Fibroblast of skin of right quadriceps (primary cell): ENCODE measurements at regions not wholly inside any gene's neighbourhood (a gene's known extent, or its start where the extent isn't known, plus 50 kb on each side); places are given as distances from the start of the nearest gene placed in this dataset.

ENCODE experiments used
- DNase-seq: peaks from one replicate; pipeline ENCODE4 v3.0.0-alpha.2; 2013

DNA sequence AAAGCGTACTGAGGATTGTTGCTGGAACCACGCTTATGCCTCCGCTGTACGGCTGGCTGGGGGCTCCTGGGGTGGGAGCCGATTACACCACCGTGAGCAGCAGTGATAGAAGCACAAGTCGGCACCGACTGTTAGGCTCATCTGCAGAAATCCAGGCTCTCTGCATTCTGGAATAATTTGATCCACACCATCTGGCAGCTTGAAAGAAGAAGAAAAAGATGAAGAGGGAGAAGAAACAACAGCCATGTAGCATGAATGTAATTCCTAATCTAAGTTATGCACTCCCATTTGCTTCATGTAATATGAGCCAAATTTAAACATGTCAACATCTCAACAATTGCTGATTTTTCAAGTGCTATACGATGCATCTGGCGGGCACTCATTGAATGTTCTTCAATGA lies 84.6 kb upstream of the DHX15 start:
- no peak for DNase-seq

DNA sequence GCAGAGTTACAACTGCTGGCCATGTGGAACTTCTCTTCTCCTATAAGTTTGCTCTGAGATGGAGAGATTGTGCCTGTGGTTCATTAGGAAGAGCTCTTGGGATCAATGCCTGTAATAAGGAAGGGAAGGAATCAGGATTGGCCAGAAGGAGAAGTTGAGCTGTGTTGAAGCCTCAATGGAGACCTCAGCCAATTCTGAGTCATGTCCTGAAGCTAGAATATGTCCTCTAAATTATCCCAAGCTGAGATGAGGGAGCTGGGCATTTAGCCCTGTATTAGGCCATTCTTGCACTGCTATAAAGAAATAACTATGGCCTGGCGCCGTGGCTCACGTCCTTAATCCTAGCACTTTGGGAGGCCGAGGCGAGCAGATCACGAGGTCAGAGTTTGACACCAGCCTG lies 85.4 kb upstream of the DHX15 start:
- no peak for DNase-seq

DNA sequence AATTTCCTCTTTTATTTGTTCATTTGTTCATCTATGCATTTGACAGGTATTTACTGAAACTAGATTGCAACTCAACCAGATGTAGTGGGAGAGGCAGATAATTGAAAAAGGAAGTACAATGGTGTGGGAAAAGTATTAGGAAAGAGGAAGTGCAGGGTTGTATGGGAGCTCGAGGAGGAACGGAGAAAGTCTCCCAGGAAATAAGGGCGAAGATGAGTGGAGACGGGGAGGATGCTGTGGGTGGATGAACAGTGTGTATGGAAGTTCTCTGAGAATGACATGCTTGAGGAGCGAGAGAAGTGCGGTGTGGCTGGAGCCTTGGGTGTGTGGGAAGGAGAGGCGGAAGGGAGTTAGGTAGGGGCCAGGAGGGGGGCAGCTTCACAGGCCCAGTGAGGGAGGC lies 87.5 kb upstream of the DHX15 start:
- no peak for DNase-seq

DNA sequence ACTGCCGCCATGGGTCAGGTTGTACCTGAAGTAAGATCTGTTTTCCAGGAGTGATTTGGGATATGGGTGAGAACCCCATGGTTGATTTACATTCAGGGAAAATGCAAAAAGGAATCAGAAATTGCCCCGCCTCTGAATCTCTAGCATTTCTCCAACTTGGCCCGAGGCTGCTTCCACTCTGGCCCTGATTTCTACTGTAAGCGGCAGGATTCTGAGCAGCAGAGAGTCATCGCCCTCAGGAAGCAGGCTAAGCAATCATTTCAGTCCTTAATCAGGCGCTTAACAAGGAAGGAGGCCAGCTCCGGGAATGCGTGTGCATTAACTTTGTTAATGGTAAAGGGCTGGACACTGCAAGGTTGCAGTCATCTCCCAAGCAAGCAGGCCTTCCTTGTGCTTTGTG lies 88.5 kb upstream of the DHX15 start:
- DNase-seq, result no peak

DNA sequence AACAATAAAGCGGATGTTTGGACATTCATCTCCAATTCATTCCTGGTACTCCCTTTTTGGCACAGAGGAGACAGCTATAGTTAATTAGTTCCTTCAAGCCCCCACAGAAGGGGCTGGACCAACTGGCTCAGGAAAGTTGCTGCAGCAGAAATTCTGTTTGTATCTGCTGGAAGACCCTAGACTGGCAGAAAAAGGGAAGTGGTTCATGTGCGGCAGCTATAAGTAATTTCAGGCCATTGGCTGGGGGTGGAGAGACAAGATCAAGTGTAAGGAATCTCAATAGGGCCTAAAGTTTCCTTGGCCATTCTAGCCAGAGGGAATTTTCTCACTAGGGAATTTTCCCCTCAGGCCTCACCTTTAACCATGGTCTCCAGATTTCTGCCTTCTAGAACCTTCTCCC lies 89.9 kb upstream of the DHX15 start:
- no peak for DNase-seq

DNA sequence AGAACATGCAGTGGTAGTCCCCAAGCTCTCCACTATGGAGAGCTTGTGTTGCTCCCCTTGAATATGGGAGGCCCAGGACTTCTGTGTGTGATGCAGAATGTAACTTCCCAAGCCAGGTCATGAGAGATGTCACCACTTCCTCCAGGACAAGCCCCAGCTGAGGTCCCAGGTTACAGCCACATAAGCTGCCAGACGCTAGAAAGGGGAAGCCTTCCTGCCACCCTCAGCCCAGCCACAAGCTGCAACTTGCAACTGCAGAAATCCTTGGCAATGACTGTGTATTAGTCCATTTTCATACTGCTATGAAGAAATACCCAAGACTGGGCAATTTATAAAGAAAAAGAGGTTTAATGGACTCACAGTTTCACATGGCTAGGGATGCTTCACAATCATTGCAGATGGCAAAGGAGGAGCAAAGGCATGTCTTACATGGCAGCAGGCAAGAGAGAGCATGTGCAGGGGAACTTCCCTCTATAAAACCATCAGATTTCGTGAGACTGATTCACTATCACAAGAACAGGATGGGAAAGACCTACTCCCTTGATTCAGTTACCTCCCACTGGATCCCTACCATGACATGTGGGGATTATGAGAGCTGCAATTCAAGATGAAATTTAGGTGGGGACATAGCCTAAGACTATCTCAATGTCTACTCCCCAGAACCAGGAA lies 91.5 kb upstream of the DHX15 start:
- DNase-seq, result no peak

DNA sequence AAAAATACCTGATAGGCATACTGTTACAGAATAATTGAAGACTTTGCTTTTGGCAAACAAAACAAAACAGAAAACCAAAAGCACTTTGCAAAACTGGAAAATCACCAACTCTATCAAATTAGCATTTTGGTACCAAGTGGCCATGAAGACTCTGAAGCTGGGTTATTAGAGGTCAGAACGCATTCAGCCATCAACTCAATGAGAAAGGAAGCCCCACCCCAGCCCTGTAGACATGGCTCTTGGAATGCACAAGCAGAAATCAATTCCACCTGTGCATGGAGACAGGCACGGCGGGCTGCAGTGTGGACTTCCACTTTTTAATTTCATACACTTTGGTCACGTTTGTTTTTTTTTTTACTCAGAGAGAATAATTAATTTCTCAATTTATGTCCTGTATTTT lies 93.6 kb upstream of the DHX15 start:
- DNase-seq, result no peak

DNA sequence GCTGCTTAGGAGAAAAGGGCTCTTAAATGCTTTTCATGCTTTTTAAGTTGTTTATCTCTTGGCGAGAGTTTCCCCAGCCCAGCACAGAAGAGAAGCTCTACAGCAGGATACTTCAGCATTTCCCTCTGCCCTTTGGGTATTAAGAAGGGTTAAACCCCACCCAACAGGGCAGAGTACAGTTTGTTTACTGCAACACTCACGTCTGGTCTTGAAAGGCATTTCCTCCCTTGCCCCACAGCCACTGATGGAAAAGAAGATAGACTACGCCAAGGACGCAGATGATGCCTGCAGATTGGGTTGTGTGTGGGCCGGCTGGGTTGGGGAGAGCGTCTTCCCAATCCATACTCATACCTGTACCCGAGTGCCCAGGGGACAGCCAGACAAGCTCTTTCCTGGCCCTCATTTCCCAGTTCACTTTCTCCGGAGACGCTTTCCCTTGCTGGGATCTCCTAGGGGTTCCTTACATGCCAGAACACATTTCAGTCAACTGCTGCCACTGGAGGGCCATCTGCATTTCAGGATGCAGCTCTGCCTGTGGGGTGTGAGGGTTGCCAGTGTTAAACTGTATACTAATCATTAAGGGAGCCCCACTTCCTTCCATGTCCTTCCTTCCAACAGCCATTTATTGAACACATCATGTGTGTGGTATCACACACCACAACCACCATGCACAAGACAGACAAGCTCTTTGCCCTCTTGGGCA lies 96.5 kb upstream of the DHX15 start:
- DNase-seq, result no peak

DNA sequence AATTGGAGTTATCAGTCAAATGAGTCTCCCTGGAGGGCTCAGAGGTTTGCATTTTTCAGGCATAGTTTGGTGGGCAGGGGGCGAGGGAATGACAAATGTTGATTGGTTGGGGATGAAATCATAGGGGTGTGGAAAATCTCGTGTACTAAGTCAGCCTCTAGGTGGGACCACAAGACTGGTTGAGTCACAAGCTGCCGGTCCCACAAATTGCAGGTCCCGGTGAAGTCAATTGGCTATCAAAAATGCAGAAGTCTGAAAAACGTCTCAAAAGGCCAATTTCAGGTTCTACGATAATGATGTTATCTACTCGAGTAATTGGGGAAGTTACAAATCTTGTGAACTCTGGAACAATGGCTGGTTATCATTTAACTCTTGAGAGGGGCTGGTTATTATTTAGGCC lies 98.8 kb upstream of the DHX15 start:
- DNase-seq, result no peak

DNA sequence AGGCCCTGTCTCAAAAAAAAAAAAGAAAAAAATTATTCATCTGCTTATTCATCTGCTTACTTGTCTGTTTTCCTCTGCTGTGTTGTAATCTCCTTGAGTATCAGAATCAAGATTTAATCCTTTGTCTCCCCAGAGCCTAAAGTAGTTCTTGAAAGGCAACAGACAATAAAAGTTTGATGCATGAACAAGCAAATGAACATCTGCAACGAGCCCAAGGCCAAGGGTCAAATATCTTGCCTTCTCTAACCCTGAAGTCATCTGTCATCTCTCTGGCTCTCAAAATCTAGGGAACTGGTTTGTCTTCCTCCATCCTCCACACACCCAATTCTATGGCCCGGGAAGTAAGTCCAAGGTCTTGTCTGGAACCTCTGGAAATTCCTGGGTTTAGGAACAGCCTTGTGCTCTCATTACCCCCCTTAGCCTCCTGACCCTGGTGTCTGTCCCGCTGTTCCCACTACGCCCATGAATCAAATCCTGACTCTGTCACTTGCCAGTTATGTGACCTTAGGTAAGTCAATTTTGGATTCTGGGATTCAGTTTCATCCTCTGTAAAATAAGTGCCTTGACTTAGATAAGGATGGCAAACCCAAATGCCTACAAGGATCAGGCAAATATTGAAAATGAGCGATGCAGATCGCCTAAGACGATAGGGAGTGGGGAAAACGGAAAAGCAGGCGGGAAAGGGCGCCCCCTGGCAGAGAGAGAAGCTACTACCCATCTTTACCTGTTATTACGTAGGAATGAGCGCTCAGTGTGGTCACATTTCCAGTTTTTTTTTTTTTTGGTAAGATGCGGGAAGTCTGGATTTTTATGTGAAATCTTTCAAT lies 102.7 kb upstream of the DHX15 start:
- no peak for DNase-seq

DNA sequence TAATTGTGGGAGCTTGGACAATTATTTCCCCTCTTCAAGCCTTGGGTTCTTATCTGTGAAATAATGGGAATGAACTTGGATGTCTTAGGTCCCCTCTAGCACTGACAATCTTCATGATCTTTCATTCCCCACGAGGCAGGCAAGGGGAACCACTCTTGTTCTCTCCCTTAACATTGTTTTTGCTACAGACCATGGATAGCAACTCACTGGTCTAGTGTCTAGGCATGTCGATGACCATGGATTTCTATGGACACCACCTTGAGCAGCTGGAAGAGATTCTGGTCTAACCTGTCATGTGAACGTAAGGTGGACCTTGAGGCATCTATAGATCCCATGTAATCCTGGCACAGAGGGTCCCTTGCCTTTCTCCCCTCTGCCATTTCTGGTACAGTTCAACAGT lies 104.1 kb upstream of the DHX15 start:
- DNase-seq, result no peak

DNA sequence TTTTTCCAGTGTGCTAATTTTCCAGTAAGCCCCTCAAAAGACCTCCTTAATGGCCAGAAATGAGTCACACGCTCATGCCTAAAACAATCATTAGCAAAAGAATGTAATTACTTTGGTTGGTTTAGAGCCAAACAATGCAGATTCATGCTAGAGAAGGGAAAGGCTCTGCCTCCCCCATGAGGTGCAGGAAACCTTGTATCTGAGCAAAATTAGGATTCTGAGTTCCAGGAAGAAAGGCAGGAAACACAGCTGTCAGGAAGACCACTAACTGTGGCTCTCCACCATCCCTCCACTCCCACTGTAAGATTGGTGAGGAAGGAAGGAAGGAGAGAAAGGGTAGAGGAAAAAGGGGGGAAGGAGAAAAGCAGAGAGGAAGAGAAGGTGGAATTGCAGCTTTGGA lies 104.9 kb upstream of the DHX15 start:
- DNase-seq, result no peak

DNA sequence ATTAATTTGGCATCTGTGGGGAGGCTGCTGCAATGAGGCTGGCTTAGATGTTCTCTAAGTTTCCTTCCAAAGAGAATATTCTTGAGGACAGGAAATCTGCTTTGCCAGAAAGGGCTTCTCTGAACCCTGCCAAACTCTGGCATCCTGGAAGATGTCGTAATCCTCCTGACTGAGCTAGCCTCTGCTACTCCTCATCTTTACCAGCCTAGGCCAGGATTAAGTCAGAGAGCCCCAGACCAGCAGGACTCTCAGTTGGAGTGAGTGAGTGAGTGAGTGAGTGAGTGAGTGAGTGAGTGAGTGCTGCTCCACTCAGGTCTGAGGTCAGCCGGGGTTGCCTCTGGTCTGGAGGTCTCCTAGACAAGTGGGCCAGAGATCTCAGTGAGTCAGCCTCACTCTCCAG lies 104.9 kb upstream of the SOD3 start:
- DNase-seq, result peak; percentile 11

DNA sequence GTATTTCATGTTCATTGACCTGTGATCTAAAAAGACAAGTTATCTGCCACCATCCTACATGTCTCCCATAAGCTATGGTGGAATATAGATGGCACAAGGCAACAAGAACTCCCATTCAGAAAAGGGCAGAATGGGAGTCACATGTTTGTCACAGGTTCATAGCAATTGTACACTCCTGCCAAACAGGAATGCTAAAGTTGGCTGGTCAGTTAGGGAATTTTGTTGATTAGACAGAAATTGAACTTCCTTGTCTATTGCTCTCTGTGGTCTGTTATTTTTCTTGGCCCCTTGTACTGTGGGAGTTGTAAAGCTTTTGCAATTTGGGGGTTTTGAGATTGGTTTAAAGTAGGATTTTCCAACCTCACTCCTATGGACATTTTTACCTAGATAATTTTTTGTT lies 101.7 kb upstream of the SOD3 start:
- DNase-seq, result no peak

DNA sequence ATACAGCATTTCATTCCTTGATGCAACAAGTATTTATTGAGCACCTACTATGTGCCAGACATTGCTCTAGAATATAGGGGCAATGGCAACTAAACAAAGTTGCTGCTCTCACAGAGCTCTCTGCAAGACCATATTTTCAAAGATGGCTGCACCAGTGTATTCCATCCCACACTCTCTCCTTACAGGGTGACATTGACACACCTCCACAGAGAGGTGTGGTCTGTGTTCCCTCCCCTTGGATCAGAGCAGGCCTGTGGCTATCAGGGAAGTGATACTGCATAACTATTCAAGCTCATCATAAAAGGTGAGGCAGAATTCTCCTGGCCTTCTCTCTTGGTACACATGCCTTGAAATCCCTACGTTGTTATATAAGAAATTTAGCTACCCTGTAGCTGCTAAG lies 95.3 kb upstream of the SOD3 start:
- DNase-seq, result no peak

DNA sequence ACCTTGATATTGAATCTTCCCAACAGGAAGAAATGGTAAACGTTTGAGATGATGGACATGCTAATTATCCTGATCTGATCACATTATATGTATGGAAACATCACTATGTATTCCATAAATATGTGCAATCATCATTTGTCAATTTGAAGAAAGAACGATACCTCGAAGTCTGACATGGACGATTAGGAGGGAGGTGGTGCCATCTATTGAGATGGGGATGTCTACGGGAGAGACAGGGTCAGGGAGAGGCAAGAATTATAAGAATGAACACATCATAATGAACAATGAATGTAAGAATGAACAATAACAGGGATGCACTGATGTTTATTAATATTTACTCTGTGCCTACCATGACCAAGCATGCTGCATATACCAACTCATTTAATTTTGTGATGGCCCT lies 93.7 kb upstream of the SOD3 start:
- DNase-seq, result no peak

DNA sequence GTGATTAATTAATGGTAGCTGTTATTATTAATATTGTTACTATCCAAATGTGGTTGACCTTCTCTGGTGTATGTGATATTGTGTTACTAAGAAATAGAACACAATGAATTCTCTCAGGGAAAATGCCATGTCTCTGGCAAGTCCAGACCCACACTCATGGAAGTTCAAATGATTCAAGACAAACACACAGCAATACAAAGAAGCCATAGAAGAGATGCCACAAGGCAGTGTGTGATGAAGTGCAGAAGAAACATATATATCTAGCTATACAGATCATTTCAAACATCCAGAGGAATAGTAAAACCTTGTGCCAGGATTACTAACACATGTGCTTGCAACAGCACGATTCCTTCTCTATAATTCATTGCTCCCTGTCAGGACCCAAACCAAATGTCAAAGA lies 93.1 kb upstream of the SOD3 start:
- no peak for DNase-seq

DNA sequence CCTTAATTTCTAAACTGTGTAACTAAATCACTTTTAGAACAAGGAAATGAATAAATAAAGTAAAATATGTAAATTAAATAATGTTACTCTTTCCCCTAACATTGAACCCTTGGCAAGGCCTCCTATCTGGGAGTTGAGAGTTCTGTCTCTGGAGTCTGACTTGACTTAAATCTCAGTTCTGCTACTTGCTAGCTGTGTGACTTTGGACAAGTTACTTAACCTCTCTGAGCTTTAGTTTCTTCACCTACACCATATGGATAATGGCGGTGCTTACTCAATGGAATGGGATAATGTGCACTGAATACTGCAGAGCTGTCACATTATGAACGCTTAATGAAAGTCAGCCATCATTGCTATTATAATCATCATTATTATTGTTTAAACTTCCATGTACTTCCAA lies 92.1 kb upstream of the SOD3 start:
- no peak for DNase-seq

DNA sequence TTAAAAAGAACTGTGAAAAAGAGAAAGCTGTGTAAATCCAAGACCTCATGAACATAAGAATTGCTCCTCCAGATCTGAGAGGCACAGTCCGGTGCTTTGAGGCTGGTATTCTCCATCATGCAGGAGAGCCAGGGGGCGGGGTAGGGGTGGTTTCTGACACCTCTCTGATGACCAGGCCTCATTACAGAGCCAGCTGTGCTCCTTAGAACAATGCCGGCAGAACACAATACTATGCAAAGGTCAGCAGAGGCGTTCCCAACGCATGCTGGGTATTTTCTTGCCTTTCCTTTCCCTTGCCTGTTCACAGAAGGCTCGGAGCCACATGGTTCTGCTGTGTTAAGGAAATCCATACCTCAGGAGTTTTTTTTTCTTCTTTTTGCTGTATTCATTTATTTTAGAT lies 91.2 kb upstream of the SOD3 start:
- DNase-seq, result no peak

DNA sequence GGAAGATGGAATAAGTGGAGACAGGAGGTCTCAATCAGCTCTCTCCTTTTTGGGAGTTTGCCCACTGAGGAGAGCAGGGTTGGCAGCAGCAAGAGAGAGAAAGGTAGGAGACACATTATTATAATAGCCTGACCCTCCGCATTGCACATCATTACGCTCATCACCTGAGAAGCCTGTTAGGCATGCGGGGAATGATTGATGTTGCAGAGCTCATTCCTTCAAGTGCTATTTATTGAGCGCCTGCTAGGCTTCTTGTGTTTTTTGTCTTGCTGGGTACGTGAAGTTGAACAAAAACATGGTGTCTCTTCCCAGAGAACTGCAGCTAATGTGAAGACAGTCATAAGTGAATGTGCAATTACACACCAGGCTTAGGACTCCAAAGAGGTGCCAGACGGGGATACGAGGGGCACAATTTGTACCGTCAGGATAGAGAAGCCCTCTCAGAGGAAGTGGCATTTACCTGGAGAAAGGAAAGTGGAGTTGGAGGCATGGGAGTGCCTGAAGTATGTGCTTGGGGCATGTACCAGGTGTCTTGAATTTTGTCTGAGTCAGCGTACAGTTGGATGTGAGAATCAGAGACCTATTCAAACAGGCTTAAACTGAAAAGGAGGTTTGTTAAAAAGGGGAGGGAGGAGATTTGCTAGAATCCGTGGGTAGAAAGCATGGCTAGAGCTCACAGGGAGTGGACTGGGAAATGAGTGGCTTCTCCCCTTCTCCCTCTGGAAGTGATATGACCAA lies 90.2 kb upstream of the SOD3 start:
- no peak for DNase-seq

DNA sequence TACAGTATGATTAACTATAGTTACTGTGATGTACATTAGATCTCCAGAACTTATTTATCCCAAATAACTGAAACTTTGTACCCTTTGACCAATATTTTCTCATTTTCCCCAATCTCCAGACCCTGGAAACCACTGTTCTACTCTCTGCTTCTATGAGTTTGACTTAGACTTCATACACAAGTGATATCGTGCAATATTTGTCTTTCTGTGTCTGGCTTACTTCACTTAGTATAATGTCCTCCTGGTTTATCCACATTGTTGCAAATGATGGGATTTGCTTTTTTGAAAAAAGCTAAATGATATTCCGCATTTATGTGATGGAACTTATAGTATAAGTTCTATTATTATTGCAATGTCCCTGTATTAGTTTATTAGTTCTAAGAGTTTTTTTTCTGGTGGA lies 81.8 kb upstream of the SOD3 start:
- DNase-seq, result no peak

DNA sequence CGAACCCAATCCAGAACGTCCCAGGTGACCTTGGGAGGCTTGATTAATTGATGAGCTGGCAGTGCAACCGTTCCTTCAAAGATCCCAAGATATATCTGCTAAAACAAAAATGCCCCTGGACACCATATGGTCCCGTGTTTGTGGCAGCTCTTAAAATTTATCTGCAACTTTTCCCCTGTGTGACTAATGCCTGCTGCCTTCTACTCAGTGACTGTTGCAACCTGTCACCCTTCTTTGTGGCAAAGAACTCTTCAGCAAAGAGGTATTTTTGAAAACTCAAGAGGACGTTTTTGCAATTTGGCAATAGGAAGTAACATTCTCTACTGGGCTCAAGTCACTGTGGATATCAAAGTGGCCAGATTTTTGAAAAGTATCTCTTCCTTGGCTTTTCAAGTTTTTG lies 75.8 kb upstream of the SOD3 start:
- no peak for DNase-seq

DNA sequence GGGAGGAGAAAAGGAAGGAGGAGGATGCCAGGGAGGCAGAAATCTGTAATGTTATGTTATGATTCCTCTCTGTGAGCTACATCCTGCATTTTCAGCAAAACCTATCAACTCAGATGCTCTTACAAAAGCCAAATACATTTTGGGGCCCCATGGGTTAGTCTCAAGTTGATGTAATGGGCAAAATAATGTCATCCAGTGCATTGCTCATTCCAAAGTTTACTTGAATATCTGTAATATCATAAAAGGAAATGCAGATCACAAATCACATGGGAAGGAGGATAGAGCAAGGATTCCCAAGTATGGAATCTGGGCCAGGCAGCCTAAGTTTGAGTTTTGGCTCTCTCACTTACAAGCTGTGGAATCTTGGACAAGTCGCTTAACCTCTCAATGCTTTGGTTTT lies 74.9 kb upstream of the SOD3 start:
- no peak for DNase-seq

DNA sequence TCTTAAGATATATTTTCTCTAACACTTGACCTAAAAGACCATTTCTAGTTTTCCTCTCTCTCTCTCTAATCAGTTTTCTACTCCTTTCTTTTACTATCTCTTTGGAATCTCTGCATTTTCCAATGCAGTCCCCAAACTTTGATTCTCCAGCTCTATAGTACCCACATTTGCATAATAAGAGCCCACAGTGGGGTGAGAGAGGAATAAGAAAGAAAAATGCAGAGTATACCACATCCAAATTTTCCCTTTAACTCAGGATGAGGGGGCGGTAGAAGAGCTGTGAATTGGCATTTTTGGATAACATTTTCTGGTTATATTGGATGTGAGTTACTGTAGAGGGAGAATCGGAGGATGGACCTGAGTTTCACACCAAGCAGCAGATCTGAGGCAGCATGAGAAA lies 74.4 kb upstream of the SOD3 start:
- DNase-seq, result no peak
